NCI-H748 treated with DMSO at 0.1 percent for 48 hours (cell line): ENCODE measurements at regions not wholly inside any gene's neighbourhood (a gene's known extent, or its start where the extent isn't known, plus 50 kb on each side); places are given as distances from the start of the nearest gene placed in this dataset.
"Not testable (repeated sequence)": the region's sequence is repeated elsewhere in the genome, so short reads cannot be mapped to it uniquely, and the experiment has no call there.

ENCODE experiments used
- DNase-seq: peaks from one replicate; lab custom pipeline; 2025; lab: John Stamatoyannopoulos, UW

- DNase-seq = no peak
Measured at GRCh38 chr12:33514893-33515292, 75.3 kb upstream of the SYT10 start.

GRCh38 chr12:33519566-33519965 lies 79.9 kb upstream of the SYT10 start:
- DNase-seq = no peak

GRCh38 chr12:33520505-33521302 lies 81.1 kb upstream of the SYT10 start:
- peak; percentile 71 for DNase-seq

- no peak for DNase-seq
Measured at GRCh38 chr12:33529031-33529430, 89.4 kb upstream of the SYT10 start.

- DNase-seq = no peak
Measured at GRCh38 chr12:33529810-33530209, 90.2 kb upstream of the SYT10 start.

- no peak for DNase-seq
Measured at GRCh38 chr12:33531261-33531660, 91.6 kb upstream of the SYT10 start.

- DNase-seq = no peak
Measured at GRCh38 chr12:33533527-33533926, 93.9 kb upstream of the SYT10 start.

GRCh38 chr12:33536431-33536830 lies 96.8 kb upstream of the SYT10 start:
- DNase-seq = no peak

- DNase-seq = no peak
Measured at GRCh38 chr12:33546004-33546403, 106.4 kb upstream of the SYT10 start.

GRCh38 chr12:33547084-33547483 lies 107.5 kb upstream of the SYT10 start:
- DNase-seq = no peak

- DNase-seq = not testable (repeated sequence)
Measured at GRCh38 chr12:33550214-33550613, 110.6 kb upstream of the SYT10 start.

GRCh38 chr12:33551006-33551405 lies 111.4 kb upstream of the SYT10 start:
- DNase-seq = no peak

- no peak for DNase-seq
Measured at GRCh38 chr12:33555128-33555527, 115.5 kb upstream of the SYT10 start.

GRCh38 chr12:33560653-33561208 lies 121.1 kb upstream of the SYT10 start:
- no peak for DNase-seq

GRCh38 chr12:33562401-33562800 lies 122.8 kb upstream of the SYT10 start:
- no peak for DNase-seq

- no peak for DNase-seq
Measured at GRCh38 chr12:33566403-33566802, 126.8 kb upstream of the SYT10 start.

GRCh38 chr12:33575346-33575745 lies 135.7 kb upstream of the SYT10 start:
- no peak for DNase-seq

GRCh38 chr12:33581613-33582122 lies 142.0 kb upstream of the SYT10 start:
- DNase-seq = no peak

- DNase-seq = no peak
Measured at GRCh38 chr12:33586576-33586975, 147.0 kb upstream of the SYT10 start.

GRCh38 chr12:33587354-33587753 lies 147.7 kb upstream of the SYT10 start:
- DNase-seq = no peak

GRCh38 chr12:33587784-33588712 lies 148.4 kb upstream of the SYT10 start:
- no peak for DNase-seq

GRCh38 chr12:33588725-33589405 lies 149.2 kb upstream of the SYT10 start:
- no peak for DNase-seq
